ENCODE measurements at regions not wholly inside any gene's neighbourhood (a gene's known extent, or its start where the extent isn't known, plus 50 kb on each side); places are given as distances from the start of the nearest gene placed in this dataset.

GRCh38 chr2:177029901-177030300, 182.7 kb upstream of the HNRNPA3 start:
- no peaks in the 10 kb centered on the region for H3K9me3 ChIP-seq (ENCODE audit: severe bottlenecking)
- H3K4me3 ChIP-seq (ENCODE audit: severe bottlenecking): no peak overlapping the region
- no peak for TF ChIP-seq CTCF (IDR thresholded peaks at IDR 0.05; ENCODE audit: poor library complexity, severe bottlenecking)
- ATAC-seq (ENCODE audit: low read depth) (no peak), DNase-seq (ENCODE audit: low spot score) (no peak)
- no peaks in the 10 kb centered on the region for H3K36me3 ChIP-seq (ENCODE audit: low read depth)
- H3K4me1 ChIP-seq (ENCODE audit: insufficient read depth, poor library complexity, severe bottlenecking): no peaks in the 10 kb centered on the region
- H3K27ac ChIP-seq (ENCODE audit: poor library complexity, severe bottlenecking): no peak overlapping the region
- peaks cover 1% of the 10 kb centered on the region for H3K27me3 ChIP-seq (ENCODE audit: insufficient read depth, poor library complexity, severe bottlenecking)

- Histone ChIP-seq H3K4me1 (ENCODE audit: insufficient read depth, poor library complexity, severe bottlenecking) (no peaks in the 10 kb centered on the region), H3K9me3 (ENCODE audit: severe bottlenecking) (no peaks in the 10 kb centered on the region), H3K27ac (ENCODE audit: poor library complexity, severe bottlenecking) (no peak overlapping the region), H3K27me3 (ENCODE audit: insufficient read depth, poor library complexity, severe bottlenecking) (no peaks in the 10 kb centered on the region), H3K4me3 (ENCODE audit: severe bottlenecking) (no peak overlapping the region), H3K36me3 (ENCODE audit: low read depth) (no peaks in the 10 kb centered on the region)
- DNase-seq (ENCODE audit: low spot score): no peak
- no peak for TF ChIP-seq CTCF (IDR thresholded peaks at IDR 0.05; ENCODE audit: poor library complexity, severe bottlenecking)
- ATAC-seq (ENCODE audit: low read depth): no peak
These were observed 182.0 kb upstream of the HNRNPA3 start for GRCh38 chr2:177030451-177031105.

GRCh38 chr2:177031438-177032180, 181.0 kb upstream of the HNRNPA3 start:
- H3K36me3 ChIP-seq (ENCODE audit: low read depth): no peaks in the 10 kb centered on the region
- no peak for ATAC-seq (ENCODE audit: low read depth)
- H3K4me3 ChIP-seq (ENCODE audit: severe bottlenecking): no peak overlapping the region
- no peak overlapping the region for H3K27ac ChIP-seq (ENCODE audit: poor library complexity, severe bottlenecking)
- no peaks in the 10 kb centered on the region for H3K27me3 ChIP-seq (ENCODE audit: insufficient read depth, poor library complexity, severe bottlenecking)
- DNase-seq (ENCODE audit: low spot score): no peak
- H3K9me3 ChIP-seq (ENCODE audit: severe bottlenecking): no peaks in the 10 kb centered on the region
- TF ChIP-seq CTCF (IDR thresholded peaks at IDR 0.05; ENCODE audit: poor library complexity, severe bottlenecking): no peak
- H3K4me1 ChIP-seq (ENCODE audit: insufficient read depth, poor library complexity, severe bottlenecking): no peaks in the 10 kb centered on the region

GRCh38 chr2:177036747-177037146, 175.8 kb upstream of the HNRNPA3 start:
- H3K27me3 ChIP-seq (ENCODE audit: insufficient read depth, poor library complexity, severe bottlenecking): peaks cover 39% of the 10 kb centered on the region
- no peaks in the 10 kb centered on the region for H3K9me3 ChIP-seq (ENCODE audit: severe bottlenecking)
- no peak for TF ChIP-seq CTCF (IDR thresholded peaks at IDR 0.05; ENCODE audit: poor library complexity, severe bottlenecking)
- H3K4me3 ChIP-seq (ENCODE audit: severe bottlenecking): no peak overlapping the region
- H3K36me3 ChIP-seq (ENCODE audit: low read depth): no peaks in the 10 kb centered on the region
- ATAC-seq (ENCODE audit: low read depth) (no peak), DNase-seq (ENCODE audit: low spot score) (no peak)
- H3K4me1 ChIP-seq (ENCODE audit: insufficient read depth, poor library complexity, severe bottlenecking): no peaks in the 10 kb centered on the region
- H3K27ac ChIP-seq (ENCODE audit: poor library complexity, severe bottlenecking): no peak overlapping the region

- Histone ChIP-seq H3K4me3 (ENCODE audit: severe bottlenecking) (no peak overlapping the region), H3K9me3 (ENCODE audit: severe bottlenecking) (no peaks in the 10 kb centered on the region), H3K36me3 (ENCODE audit: low read depth) (no peaks in the 10 kb centered on the region), H3K27me3 (ENCODE audit: insufficient read depth, poor library complexity, severe bottlenecking) (peaks cover 47% of the 10 kb centered on the region), H3K4me1 (ENCODE audit: insufficient read depth, poor library complexity, severe bottlenecking) (no peaks in the 10 kb centered on the region), H3K27ac (ENCODE audit: poor library complexity, severe bottlenecking) (no peak overlapping the region)
- DNase-seq (ENCODE audit: low spot score) (no peak), ATAC-seq (ENCODE audit: low read depth) (no peak)
- TF ChIP-seq CTCF (IDR thresholded peaks at IDR 0.05; ENCODE audit: poor library complexity, severe bottlenecking): no peak
These were observed 175.0 kb upstream of the HNRNPA3 start for GRCh38 chr2:177037569-177037968.

All from RWPE2 (cell line).